AG04449 (cell line): ENCODE measurements at regions not wholly inside any gene's neighbourhood (a gene's known extent, or its start where the extent isn't known, plus 50 kb on each side); places are given as distances from the start of the nearest gene placed in this dataset.

Experiments
- CTCF ChIA-PET: fragments of 350-600 bp; formaldehyde crosslinking; extraction: SDS; loops from one replicate; lab custom pipeline; 2021; ENCODE audit warnings: antibody characterized with exemption; lab: Yijun Ruan, JAX
- POLR2A ChIA-PET: fragments of 400-600, 350-600 bp; formaldehyde crosslinking; extraction: SDS; loops from one replicate; lab custom pipeline; 2020; ENCODE audit warnings: antibody characterized with exemption, inconsistent platforms; lab: Yijun Ruan, JAX
- DNase-seq: peaks from one replicate; pipeline ENCODE4 v3.0.0-alpha.2; 2010; ENCODE audit warnings: low read depth, low spot score
- H3K4me3 ChIP-seq: 2 replicates; pipeline ENCODE4 v1.5.1; 2011; ENCODE audit warnings: low read depth, mild to moderate bottlenecking, control low read depth, low read length
- TF ChIP-seq, protein P1 (sequence below): IDR thresholded peaks from one replicate; pipeline ENCODE4 v1.5.1; 2011; ENCODE audit warnings: mild to moderate bottlenecking, moderate library complexity, low read length, control low read depth, inconsistent platforms; ENCODE audit not compliant: insufficient read depth; ENCODE audit errors: missing control alignments

GRCh38 chr5:167248257-167248656 is 1043.2 kb upstream of the WWC1 start:
- TF ChIP-seq, protein P1, sequence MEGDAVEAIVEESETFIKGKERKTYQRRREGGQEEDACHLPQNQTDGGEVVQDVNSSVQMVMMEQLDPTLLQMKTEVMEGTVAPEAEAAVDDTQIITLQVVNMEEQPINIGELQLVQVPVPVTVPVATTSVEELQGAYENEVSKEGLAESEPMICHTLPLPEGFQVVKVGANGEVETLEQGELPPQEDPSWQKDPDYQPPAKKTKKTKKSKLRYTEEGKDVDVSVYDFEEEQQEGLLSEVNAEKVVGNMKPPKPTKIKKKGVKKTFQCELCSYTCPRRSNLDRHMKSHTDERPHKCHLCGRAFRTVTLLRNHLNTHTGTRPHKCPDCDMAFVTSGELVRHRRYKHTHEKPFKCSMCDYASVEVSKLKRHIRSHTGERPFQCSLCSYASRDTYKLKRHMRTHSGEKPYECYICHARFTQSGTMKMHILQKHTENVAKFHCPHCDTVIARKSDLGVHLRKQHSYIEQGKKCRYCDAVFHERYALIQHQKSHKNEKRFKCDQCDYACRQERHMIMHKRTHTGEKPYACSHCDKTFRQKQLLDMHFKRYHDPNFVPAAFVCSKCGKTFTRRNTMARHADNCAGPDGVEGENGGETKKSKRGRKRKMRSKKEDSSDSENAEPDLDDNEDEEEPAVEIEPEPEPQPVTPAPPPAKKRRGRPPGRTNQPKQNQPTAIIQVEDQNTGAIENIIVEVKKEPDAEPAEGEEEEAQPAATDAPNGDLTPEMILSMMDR = no peak
- ChIA-PET CTCF (interaction anchor here (0.9 to 1.3 kb wide), 2 partner anchors 8 to 316 kb away, joined by 3 to 4 read pairs; no protein-coding TSS in a partner anchor), POLR2A (no interaction called here)
- no peak overlapping the region for H3K4me3 ChIP-seq
- DNase-seq = no peak

DNA sequence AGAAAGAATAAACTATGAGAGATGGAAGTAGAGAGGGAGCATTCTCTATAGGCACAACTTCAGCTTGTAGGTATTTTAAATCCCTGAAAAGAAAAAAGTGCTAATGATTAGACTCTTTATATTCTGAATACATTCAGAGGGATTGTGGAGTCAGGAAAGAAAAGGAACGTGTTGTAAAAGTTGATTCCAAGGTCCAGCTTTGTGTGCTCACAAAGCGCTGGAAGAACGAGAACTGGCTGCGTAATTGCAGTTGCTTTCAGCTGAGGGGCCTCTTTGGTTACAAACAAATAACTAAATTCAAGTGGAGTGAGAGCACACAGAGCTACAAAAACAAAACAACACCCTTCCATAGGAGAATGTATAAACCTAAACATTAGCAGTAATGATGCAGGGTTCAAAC is 1040.4 kb upstream of the WWC1 start:
- ChIA-PET POLR2A (no interaction called here), CTCF (no interaction called here)
- TF ChIP-seq, protein P1 = no peak
- no peak for DNase-seq
- H3K4me3 ChIP-seq = no peak overlapping the region

DNA sequence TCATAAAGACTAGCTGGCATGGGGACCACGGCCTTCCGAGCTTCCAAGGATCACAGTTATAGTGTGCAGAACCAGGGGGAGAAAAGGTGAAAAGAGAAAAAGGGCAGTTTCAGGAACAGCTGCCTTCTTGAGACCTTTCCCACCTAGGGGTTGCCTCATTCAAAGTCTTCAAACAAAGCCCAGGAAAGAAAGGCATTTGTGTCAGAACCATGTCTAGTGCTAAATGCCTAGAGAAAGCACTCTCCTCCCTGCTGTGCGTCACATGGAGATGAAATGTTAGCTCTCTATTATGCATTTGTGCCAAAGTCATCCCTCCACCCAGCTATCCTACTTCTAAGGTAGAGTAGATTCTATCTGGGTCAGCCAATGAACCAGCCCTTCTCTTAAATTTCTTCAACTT is 1037.3 kb upstream of the WWC1 start:
- ChIA-PET POLR2A (no interaction called here), CTCF (no interaction called here)
- H3K4me3 ChIP-seq = no peak overlapping the region
- DNase-seq = no peak
- TF ChIP-seq, protein P1 = no peak

GRCh38 chr5:167255926-167256325 is 1035.5 kb upstream of the WWC1 start:
- no peak for DNase-seq
- no peak overlapping the region for H3K4me3 ChIP-seq
- POLR2A ChIA-PET = no interaction called here
- TF ChIP-seq, protein P1 = no peak
- CTCF ChIA-PET = interaction anchor here (1.1 kb wide), 2 partner anchors 12 to 13 kb away, joined by 3 read pairs; no protein-coding TSS in a partner anchor

DNA sequence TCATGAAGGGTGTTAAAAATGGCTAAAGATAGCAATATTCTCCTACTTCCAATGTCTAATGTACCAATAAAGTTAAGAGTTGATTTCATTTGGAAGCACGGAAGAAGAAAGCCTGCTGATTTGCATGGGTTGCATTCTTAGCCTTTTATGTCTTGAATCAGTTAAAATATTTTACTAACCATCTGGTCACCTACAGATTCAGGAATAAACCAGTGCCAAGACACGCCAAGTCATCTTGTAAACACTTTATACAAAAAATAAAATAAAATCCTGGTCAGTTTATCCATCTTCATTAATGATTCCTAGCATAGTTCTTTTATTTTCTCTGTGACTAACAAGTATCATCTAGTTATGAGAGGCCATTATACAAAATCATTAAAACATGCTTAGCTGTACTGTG is 1031.6 kb upstream of the WWC1 start:
- TF ChIP-seq, protein P1 = no peak
- POLR2A ChIA-PET = no interaction called here
- no peak overlapping the region for H3K4me3 ChIP-seq
- CTCF ChIA-PET = no interaction called here
- no peak for DNase-seq

DNA sequence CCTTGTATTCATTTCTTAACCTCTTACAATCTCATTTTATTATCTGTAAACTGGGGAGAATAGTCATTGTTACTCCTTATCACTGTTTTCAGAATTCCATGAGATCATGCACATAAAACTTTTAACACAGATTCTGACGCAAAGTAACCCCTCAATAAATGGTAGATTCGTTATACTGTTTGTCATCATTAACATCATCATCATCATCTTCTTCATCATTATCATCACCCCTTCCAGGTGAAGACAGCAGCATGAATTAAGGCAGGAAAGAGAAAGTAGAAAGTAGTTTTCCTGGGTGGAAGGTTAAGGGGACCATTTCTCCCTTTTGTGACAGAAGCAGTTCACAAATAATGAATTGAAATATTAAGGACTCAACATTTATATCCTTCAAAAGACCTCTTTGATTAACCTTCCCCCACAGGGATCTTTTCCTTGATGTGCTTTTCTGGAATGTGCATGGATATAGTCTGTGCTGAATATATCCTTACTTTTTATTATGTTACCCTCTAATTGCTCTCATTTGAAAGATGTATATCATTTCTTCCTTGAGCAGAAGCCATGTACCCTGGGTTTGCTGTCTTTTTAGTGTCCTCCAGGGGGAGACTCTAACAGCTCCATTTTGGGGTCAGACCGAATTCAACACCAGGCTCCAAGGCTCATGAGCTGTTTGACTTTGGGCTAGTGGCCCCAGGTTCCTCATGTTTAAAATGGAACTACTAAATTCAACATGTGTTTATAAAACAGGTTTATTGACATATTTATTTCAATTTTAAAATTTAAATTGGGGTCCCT is 1029.9 kb upstream of the WWC1 start:
- CTCF ChIA-PET = interaction anchor here (0.7 to 0.9 kb wide), 2 partner anchors 300 to 304 kb away, joined by 3 to 4 read pairs; no protein-coding TSS in a partner anchor
- TF ChIP-seq, protein P1 = peak; percentile 8
- POLR2A ChIA-PET = no interaction called here
- no peak for DNase-seq
- no peak overlapping the region for H3K4me3 ChIP-seq
